ENCODE measurements at regions not wholly inside any gene's neighbourhood (a gene's known extent, or its start where the extent isn't known, plus 50 kb on each side); places are given as distances from the start of the nearest gene placed in this dataset.

DNA sequence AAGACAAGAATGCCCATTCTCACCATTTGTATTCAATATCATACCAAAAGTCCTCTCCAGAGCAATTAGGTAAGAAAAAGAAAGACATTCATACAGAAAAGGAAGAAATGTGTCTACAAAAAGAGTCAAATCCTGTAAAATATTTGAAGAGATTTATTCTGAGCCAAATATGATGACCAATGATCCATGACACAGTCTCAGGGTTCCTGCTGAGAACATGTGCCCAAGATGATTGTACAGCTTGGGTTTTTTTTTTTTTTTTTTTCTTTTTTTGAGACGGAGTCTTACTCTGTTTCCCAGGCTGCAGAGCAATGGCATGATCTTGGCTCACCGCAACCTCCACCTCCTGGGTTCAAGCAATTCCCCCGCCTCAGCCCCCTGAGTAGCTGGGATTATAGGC lies 296.2 kb downstream of the C12orf75 start:
- no peak for TF ChIP-seq POLR2AphosphoS5 (IDR thresholded peaks at IDR 0.05)
- TF ChIP-seq CTCF (IDR thresholded peaks at IDR 0.05): no peak
- no peak for TF ChIP-seq POLR2A (IDR thresholded peaks at IDR 0.05)
- no peak for TF ChIP-seq EP300 (IDR thresholded peaks at IDR 0.05)
